ENCODE measurements at regions not wholly inside any gene's neighbourhood (a gene's known extent, or its start where the extent isn't known, plus 50 kb on each side); places are given as distances from the start of the nearest gene placed in this dataset.

GRCh38 chr5:102090770-102091169 lies 205.3 kb downstream of the SLCO4C1 start:
- ATAC-seq (ENCODE audit: low read depth in 2 of 2) (no peak), DNase-seq (no peak)
- H3K27me3 ChIP-seq (ENCODE audit: control insufficient read depth, insufficient read depth, low read length): no peaks in the 10 kb centered on the region
- no peaks in the 10 kb centered on the region for H3K4me1 ChIP-seq (ENCODE audit: control insufficient read depth, insufficient read depth, low read length, poor library complexity, severe bottlenecking)
- no peaks in the 10 kb centered on the region for H3K36me3 ChIP-seq (ENCODE audit: control insufficient read depth, insufficient read depth, low read length)
- Mint-ChIP-seq H3K27ac (no peak overlapping the region), H3K4me3 (no peak overlapping the region), H3K27me3 (no peaks in the 10 kb centered on the region), H3K9me3 (peaks cover 0 to 7% (median 0%) of the 10 kb centered on the region in 7 donors), H3K36me3 (no peaks in the 10 kb centered on the region), H3K4me1 (no peaks in the 10 kb centered on the region)
- H3K4me3 ChIP-seq (ENCODE audit: low read depth, low read length): no peak overlapping the region
- no peak overlapping the region for H3K27ac ChIP-seq (ENCODE audit: insufficient read depth, low read length, poor library complexity, severe bottlenecking)
- no peaks in the 10 kb centered on the region for H3K9me3 ChIP-seq (ENCODE audit: control insufficient read depth in 2 of 2, low read length in 2 of 2)

GRCh38 chr5:102089883-102090282 lies 206.2 kb downstream of the SLCO4C1 start:
- DNase-seq (no peak), ATAC-seq (ENCODE audit: low read depth in 2 of 2) (no peak)
- Mint-ChIP-seq H3K9me3 (peaks cover 0 to 11% (median 3%) of the 10 kb centered on the region in 7 donors), H3K4me1 (no peaks in the 10 kb centered on the region), H3K4me3 (no peak overlapping the region), H3K36me3 (no peaks in the 10 kb centered on the region), H3K27ac (no peak overlapping the region), H3K27me3 (no peaks in the 10 kb centered on the region)
- no peaks in the 10 kb centered on the region for H3K27me3 ChIP-seq (ENCODE audit: control insufficient read depth, insufficient read depth, low read length)
- no peak overlapping the region for H3K4me3 ChIP-seq (ENCODE audit: low read depth, low read length)
- H3K36me3 ChIP-seq (ENCODE audit: control insufficient read depth, insufficient read depth, low read length): no peaks in the 10 kb centered on the region
- H3K27ac ChIP-seq (ENCODE audit: insufficient read depth, low read length, poor library complexity, severe bottlenecking): no peak overlapping the region
- no peaks in the 10 kb centered on the region for H3K4me1 ChIP-seq (ENCODE audit: control insufficient read depth, insufficient read depth, low read length, poor library complexity, severe bottlenecking)
- H3K9me3 ChIP-seq (ENCODE audit: control insufficient read depth in 2 of 2, low read length in 2 of 2): no peaks in the 10 kb centered on the region

GRCh38 chr5:102087906-102088305 lies 208.2 kb downstream of the SLCO4C1 start:
- ATAC-seq (ENCODE audit: low read depth in 2 of 2): no peak
- H3K9me3 Mint-ChIP-seq: peaks cover 1 to 12% (median 5%) of the 10 kb centered on the region in 7 donors

GRCh38 chr5:102080288-102080687 lies 215.8 kb downstream of the SLCO4C1 start:
- no peak for ATAC-seq (ENCODE audit: low read depth in 2 of 2)
- Histone ChIP-seq H3K36me3 (ENCODE audit: control insufficient read depth, insufficient read depth, low read length) (no peaks in the 10 kb centered on the region), H3K4me1 (ENCODE audit: control insufficient read depth, insufficient read depth, low read length, poor library complexity, severe bottlenecking) (no peaks in the 10 kb centered on the region), H3K27me3 (ENCODE audit: control insufficient read depth, insufficient read depth, low read length) (no peaks in the 10 kb centered on the region), H3K9me3 (ENCODE audit: control insufficient read depth in 2 of 2, low read length in 2 of 2) (no peaks in the 10 kb centered on the region), H3K4me3 (ENCODE audit: low read depth, low read length) (no peak overlapping the region), H3K27ac (ENCODE audit: insufficient read depth, low read length, poor library complexity, severe bottlenecking) (no peak overlapping the region)
- Mint-ChIP-seq H3K9me3 (peaks cover under 1 to 8% (median 3%) of the 10 kb centered on the region in 7 donors), H3K36me3 (no peaks in the 10 kb centered on the region), H3K27ac (no peak overlapping the region), H3K4me3 (no peak overlapping the region), H3K27me3 (no peaks in the 10 kb centered on the region), H3K4me1 (no peaks in the 10 kb centered on the region)
- DNase-seq: no peak

More at GRCh38 chr5:102087906-102088305, 208.2 kb downstream of the SLCO4C1 start:
- H3K4me1 ChIP-seq (ENCODE audit: control insufficient read depth, insufficient read depth, low read length, poor library complexity, severe bottlenecking): no peaks in the 10 kb centered on the region
- H3K9me3 ChIP-seq (ENCODE audit: control insufficient read depth in 2 of 2, low read length in 2 of 2): no peaks in the 10 kb centered on the region
- no peaks in the 10 kb centered on the region for H3K36me3 ChIP-seq (ENCODE audit: control insufficient read depth, insufficient read depth, low read length)
- no peaks in the 10 kb centered on the region for H3K27me3 Mint-ChIP-seq
- H3K27ac Mint-ChIP-seq: no peak overlapping the region
- H3K27ac ChIP-seq (ENCODE audit: insufficient read depth, low read length, poor library complexity, severe bottlenecking): no peak overlapping the region
- H3K4me3 ChIP-seq (ENCODE audit: low read depth, low read length): no peak overlapping the region
- H3K4me3 Mint-ChIP-seq: no peak overlapping the region
- DNase-seq: no peak
- H3K4me1 Mint-ChIP-seq: no peaks in the 10 kb centered on the region
- no peaks in the 10 kb centered on the region for H3K36me3 Mint-ChIP-seq
- H3K27me3 ChIP-seq (ENCODE audit: control insufficient read depth, insufficient read depth, low read length): no peaks in the 10 kb centered on the region

- Histone ChIP-seq H3K4me3 (ENCODE audit: low read depth, low read length) (no peak overlapping the region), H3K27ac (ENCODE audit: insufficient read depth, low read length, poor library complexity, severe bottlenecking) (no peak overlapping the region), H3K36me3 (ENCODE audit: control insufficient read depth, insufficient read depth, low read length) (no peaks in the 10 kb centered on the region), H3K9me3 (ENCODE audit: control insufficient read depth in 2 of 2, low read length in 2 of 2) (no peaks in the 10 kb centered on the region), H3K4me1 (ENCODE audit: control insufficient read depth, insufficient read depth, low read length, poor library complexity, severe bottlenecking) (no peaks in the 10 kb centered on the region), H3K27me3 (ENCODE audit: control insufficient read depth, insufficient read depth, low read length) (no peaks in the 10 kb centered on the region)
- H3K9me3 Mint-ChIP-seq: peaks cover 0 to 6% (median 2%) of the 10 kb centered on the region in 7 donors
- H3K4me3 Mint-ChIP-seq: no peak overlapping the region
- no peak for ATAC-seq (ENCODE audit: low read depth in 2 of 2)
- no peaks in the 10 kb centered on the region for H3K36me3 Mint-ChIP-seq
- H3K27ac Mint-ChIP-seq: no peak overlapping the region
- no peak for DNase-seq
- no peaks in the 10 kb centered on the region for H3K27me3 Mint-ChIP-seq
- no peaks in the 10 kb centered on the region for H3K4me1 Mint-ChIP-seq
These were observed 218.2 kb downstream of the SLCO4C1 start for GRCh38 chr5:102077920-102078319.

- Histone ChIP-seq H3K9me3 (ENCODE audit: control insufficient read depth in 2 of 2, low read length in 2 of 2) (no peaks in the 10 kb centered on the region), H3K4me1 (ENCODE audit: control insufficient read depth, insufficient read depth, low read length, poor library complexity, severe bottlenecking) (no peaks in the 10 kb centered on the region), H3K4me3 (ENCODE audit: low read depth, low read length) (no peak overlapping the region), H3K27ac (ENCODE audit: insufficient read depth, low read length, poor library complexity, severe bottlenecking) (no peak overlapping the region), H3K27me3 (ENCODE audit: control insufficient read depth, insufficient read depth, low read length) (no peaks in the 10 kb centered on the region), H3K36me3 (ENCODE audit: control insufficient read depth, insufficient read depth, low read length) (no peaks in the 10 kb centered on the region)
- Mint-ChIP-seq H3K27ac (no peak overlapping the region), H3K4me1 (no peaks in the 10 kb centered on the region), H3K36me3 (no peaks in the 10 kb centered on the region), H3K4me3 (no peak overlapping the region), H3K9me3 (peaks cover 0 to 8% (median 0%) of the 10 kb centered on the region in 7 donors), H3K27me3 (no peaks in the 10 kb centered on the region)
- ATAC-seq (ENCODE audit: low read depth in 2 of 2): no peak
- DNase-seq: no peak
These were observed 226.1 kb downstream of the SLCO4C1 start for GRCh38 chr5:102069974-102070373.

- no peaks in the 10 kb centered on the region for H3K4me1 Mint-ChIP-seq
- H3K27ac Mint-ChIP-seq: no peak overlapping the region
- H3K4me3 Mint-ChIP-seq: no peak overlapping the region
- no peak overlapping the region for H3K4me3 ChIP-seq (ENCODE audit: low read depth, low read length)
- H3K36me3 Mint-ChIP-seq: no peaks in the 10 kb centered on the region
- no peaks in the 10 kb centered on the region for H3K9me3 ChIP-seq (ENCODE audit: control insufficient read depth in 2 of 2, low read length in 2 of 2)
- DNase-seq (no peak), ATAC-seq (ENCODE audit: low read depth in 2 of 2) (no peak)
- H3K27me3 ChIP-seq (ENCODE audit: control insufficient read depth, insufficient read depth, low read length): no peaks in the 10 kb centered on the region
- no peaks in the 10 kb centered on the region for H3K36me3 ChIP-seq (ENCODE audit: control insufficient read depth, insufficient read depth, low read length)
- no peaks in the 10 kb centered on the region for H3K4me1 ChIP-seq (ENCODE audit: control insufficient read depth, insufficient read depth, low read length, poor library complexity, severe bottlenecking)
- H3K9me3 Mint-ChIP-seq: peaks cover 0 to 8% (median 0%) of the 10 kb centered on the region in 7 donors
- H3K27me3 Mint-ChIP-seq: no peaks in the 10 kb centered on the region
- no peak overlapping the region for H3K27ac ChIP-seq (ENCODE audit: insufficient read depth, low read length, poor library complexity, severe bottlenecking)
These were observed 227.2 kb downstream of the SLCO4C1 start for GRCh38 chr5:102068870-102069269.

- H3K4me1 Mint-ChIP-seq: no peaks in the 10 kb centered on the region
- H3K4me3 Mint-ChIP-seq: no peak overlapping the region
- DNase-seq (no peak), ATAC-seq (ENCODE audit: low read depth in 2 of 2) (no peak)
- H3K27ac ChIP-seq (ENCODE audit: insufficient read depth, low read length, poor library complexity, severe bottlenecking): no peak overlapping the region
- H3K36me3 ChIP-seq (ENCODE audit: control insufficient read depth, insufficient read depth, low read length): no peaks in the 10 kb centered on the region
- H3K27me3 Mint-ChIP-seq: no peaks in the 10 kb centered on the region
- no peaks in the 10 kb centered on the region for H3K27me3 ChIP-seq (ENCODE audit: control insufficient read depth, insufficient read depth, low read length)
- no peak overlapping the region for H3K27ac Mint-ChIP-seq
- H3K36me3 Mint-ChIP-seq: no peaks in the 10 kb centered on the region
- H3K9me3 Mint-ChIP-seq: peaks cover 0 to 10% (median 2%) of the 10 kb centered on the region in 7 donors
- H3K4me3 ChIP-seq (ENCODE audit: low read depth, low read length): no peak overlapping the region
- no peaks in the 10 kb centered on the region for H3K9me3 ChIP-seq (ENCODE audit: control insufficient read depth in 2 of 2, low read length in 2 of 2)
- no peaks in the 10 kb centered on the region for H3K4me1 ChIP-seq (ENCODE audit: control insufficient read depth, insufficient read depth, low read length, poor library complexity, severe bottlenecking)
These were observed 246.6 kb downstream of the SLCO4C1 start for GRCh38 chr5:102049517-102049916.
